Activated CD8-positive, alpha-beta T cell treated with anti-CD3 and anti-CD28 coated beads for 36 hours (primary cell): ENCODE measurements at regions not wholly inside any gene's neighbourhood (a gene's known extent, or its start where the extent isn't known, plus 50 kb on each side); places are given as distances from the start of the nearest gene placed in this dataset.

Experiments used
- ATAC-seq: fragments of 200-7000 bp; cut with Tn5 transposase; one replicate; pipeline ENCODE4 v1.10.0; 2021; ENCODE audit warnings: mild to moderate bottlenecking, moderate library complexity
- CTCF ChIA-PET: fragments of 350-600 bp; sonication (Branson Sonifier 250); formaldehyde crosslinking; loops from one replicate; lab custom pipeline; 2021; ENCODE audit warnings: antibody characterized with exemption; lab: Charles Lee
- POLR2A ChIA-PET: fragments of 350-600 bp; sonication (Branson Sonifier 250); formaldehyde crosslinking; loops from one replicate; lab custom pipeline; 2021; ENCODE audit warnings: antibody characterized with exemption; lab: Charles Lee
- DNase-seq: peaks from one replicate; pipeline ENCODE4 v3.0.0-alpha.2; 2020
- H3K27ac Mint-ChIP-seq: one replicate; pipeline ENCODE4 v1.8.0; 2021; ENCODE audit warnings: mild to moderate bottlenecking, mixed read lengths
- H3K27me3 Mint-ChIP-seq: one replicate; pipeline ENCODE4 v1.8.0; 2021; ENCODE audit warnings: mixed read lengths
- H3K36me3 Mint-ChIP-seq: one replicate; pipeline ENCODE4 v1.8.0; 2021; ENCODE audit warnings: low read depth, mixed read lengths
- H3K4me1 Mint-ChIP-seq: one replicate; pipeline ENCODE4 v1.8.0; 2021; ENCODE audit warnings: low read depth, mixed read lengths
- H3K4me3 Mint-ChIP-seq: one replicate; pipeline ENCODE4 v1.8.0; 2021; ENCODE audit warnings: mild to moderate bottlenecking, moderate library complexity, mixed read lengths
- H3K9me3 Mint-ChIP-seq: one replicate; pipeline ENCODE4 v1.8.0; 2021; ENCODE audit warnings: mixed read lengths
- intact Hi-C: fragments of 100-400 bp; cut with micrococcal nuclease; formaldehyde crosslinking; loops from one replicate; pipeline ENCODE4 v1.10.0; 2022
- TF ChIP-seq, protein P1 (sequence below): fragments of 200-600 bp; IDR thresholded peaks from one replicate; pipeline ENCODE4 v1.8.0; 2022; ENCODE audit warnings: antibody characterized with exemption, mild to moderate bottlenecking

DNA sequence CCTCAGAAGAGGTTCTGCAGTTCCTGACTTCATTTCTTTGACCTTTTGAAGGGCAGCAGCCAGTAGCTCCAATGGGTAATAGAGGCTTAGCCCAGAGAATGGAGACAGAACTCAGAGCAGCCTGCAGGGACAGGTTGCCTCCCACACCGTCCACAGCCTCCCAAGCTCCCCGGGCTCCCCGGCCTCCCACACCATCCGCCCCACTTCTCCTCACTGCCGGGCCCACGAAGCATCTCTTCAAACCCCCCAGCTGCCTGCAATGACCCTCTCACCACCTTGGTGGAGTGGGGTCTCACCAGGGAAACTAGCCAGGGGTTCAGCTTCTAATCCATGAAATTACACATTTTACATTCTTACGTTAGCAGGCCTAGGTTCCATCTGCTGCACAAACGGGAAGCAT, 652.0 kb upstream of the SALL3 start:
- Mint-ChIP-seq H3K9me3 (no peaks in the 10 kb centered on the region), H3K27me3 (no peaks in the 10 kb centered on the region), H3K4me3 (no peak overlapping the region), H3K36me3 (no peaks in the 10 kb centered on the region), H3K27ac (no peak overlapping the region), H3K4me1 (no peaks in the 10 kb centered on the region)
- TF ChIP-seq, protein P1, sequence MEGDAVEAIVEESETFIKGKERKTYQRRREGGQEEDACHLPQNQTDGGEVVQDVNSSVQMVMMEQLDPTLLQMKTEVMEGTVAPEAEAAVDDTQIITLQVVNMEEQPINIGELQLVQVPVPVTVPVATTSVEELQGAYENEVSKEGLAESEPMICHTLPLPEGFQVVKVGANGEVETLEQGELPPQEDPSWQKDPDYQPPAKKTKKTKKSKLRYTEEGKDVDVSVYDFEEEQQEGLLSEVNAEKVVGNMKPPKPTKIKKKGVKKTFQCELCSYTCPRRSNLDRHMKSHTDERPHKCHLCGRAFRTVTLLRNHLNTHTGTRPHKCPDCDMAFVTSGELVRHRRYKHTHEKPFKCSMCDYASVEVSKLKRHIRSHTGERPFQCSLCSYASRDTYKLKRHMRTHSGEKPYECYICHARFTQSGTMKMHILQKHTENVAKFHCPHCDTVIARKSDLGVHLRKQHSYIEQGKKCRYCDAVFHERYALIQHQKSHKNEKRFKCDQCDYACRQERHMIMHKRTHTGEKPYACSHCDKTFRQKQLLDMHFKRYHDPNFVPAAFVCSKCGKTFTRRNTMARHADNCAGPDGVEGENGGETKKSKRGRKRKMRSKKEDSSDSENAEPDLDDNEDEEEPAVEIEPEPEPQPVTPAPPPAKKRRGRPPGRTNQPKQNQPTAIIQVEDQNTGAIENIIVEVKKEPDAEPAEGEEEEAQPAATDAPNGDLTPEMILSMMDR: no peak
- CTCF ChIA-PET: no interaction called here
- intact Hi-C loops: no loop called here
- POLR2A ChIA-PET: no interaction called here
- DNase-seq (no peak), ATAC-seq (no peak)

DNA sequence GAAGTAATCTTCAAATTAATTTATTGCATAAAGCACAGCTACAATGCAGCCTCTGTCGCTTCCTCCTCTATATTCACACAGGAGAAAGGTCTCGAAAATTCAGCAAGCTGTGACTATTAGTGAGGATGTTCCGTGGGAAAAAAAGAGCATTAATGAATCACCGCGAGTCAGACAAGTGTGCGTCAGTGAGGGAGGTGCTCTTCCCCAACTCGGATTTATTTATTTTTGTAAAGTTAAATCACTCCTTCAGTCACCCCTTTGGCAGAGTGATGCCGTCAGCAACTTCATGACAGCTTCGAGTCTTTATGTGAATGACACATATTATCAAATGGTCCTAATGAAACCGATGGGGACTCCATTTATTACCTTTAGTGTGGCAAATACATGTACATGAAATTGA, 648.9 kb upstream of the SALL3 start:
- no peak for ATAC-seq
- no peaks in the 10 kb centered on the region for H3K4me1 Mint-ChIP-seq

DNA sequence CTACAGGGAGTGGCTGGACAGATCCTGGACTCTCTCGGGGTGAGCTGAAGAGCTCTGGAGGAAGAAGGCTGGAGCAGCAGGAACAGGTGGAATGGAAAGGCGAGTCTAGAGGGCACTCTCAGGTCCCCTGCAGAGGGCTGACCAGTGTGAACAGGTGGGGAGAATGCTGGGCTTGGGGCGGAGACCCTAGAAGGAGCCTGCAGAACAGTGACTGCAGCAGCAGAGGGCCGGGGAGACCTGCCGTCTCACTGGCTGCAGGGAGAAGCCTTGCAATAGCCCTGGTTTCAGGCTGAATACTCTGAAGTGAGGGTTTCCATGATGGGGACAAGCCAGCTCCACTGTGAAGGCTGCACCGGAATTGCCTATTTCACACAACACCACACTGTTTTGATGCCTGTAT, 626.7 kb upstream of the SALL3 start:
- H3K27ac Mint-ChIP-seq: no peak overlapping the region
- CTCF ChIA-PET: no interaction called here
- ATAC-seq: no peak

More for the DNA sequence above, 648.9 kb upstream of the SALL3 start:
- Mint-ChIP-seq H3K9me3 (no peaks in the 10 kb centered on the region), H3K4me3 (no peak overlapping the region), H3K27ac (no peak overlapping the region), H3K36me3 (no peaks in the 10 kb centered on the region), H3K27me3 (no peaks in the 10 kb centered on the region)
- TF ChIP-seq, protein P1: no peak
- ChIA-PET POLR2A (no interaction called here), CTCF (no interaction called here)
- intact Hi-C loops: no loop called here
- DNase-seq: no peak

DNA sequence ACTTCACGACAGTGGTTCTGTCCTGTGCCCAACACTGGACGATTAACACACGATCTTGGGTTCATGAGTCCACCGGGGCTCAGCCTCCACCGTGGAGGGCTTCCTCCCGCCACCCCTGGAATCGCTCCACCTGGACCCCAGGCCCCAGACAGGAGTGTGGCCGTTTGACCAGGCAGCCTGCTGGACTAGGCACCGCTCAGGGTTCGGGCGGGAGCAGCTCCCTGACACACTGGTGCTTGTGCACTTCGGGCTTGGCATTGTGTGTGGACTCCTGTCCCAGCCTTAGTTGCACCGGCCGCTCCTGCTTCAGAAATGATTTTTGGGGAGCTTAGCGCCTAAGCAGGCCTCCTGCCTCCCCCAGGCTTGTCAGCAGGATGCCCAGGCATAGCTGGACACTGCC, 617.4 kb upstream of the SALL3 start:
- intact Hi-C loops: no loop called here
- H3K36me3 Mint-ChIP-seq: no peaks in the 10 kb centered on the region
- H3K4me3 Mint-ChIP-seq: no peak overlapping the region
- no peak for ATAC-seq
- ChIA-PET CTCF (no interaction called here), POLR2A (no interaction called here)
- TF ChIP-seq, protein P1: no peak
- H3K27me3 Mint-ChIP-seq: no peaks in the 10 kb centered on the region
- no peak overlapping the region for H3K27ac Mint-ChIP-seq
- no peak for DNase-seq
- H3K9me3 Mint-ChIP-seq: no peaks in the 10 kb centered on the region
- H3K4me1 Mint-ChIP-seq: no peaks in the 10 kb centered on the region

More for the DNA sequence above, 626.7 kb upstream of the SALL3 start:
- no peaks in the 10 kb centered on the region for H3K36me3 Mint-ChIP-seq
- H3K27me3 Mint-ChIP-seq: peaks cover 1% of the 10 kb centered on the region
- no peaks in the 10 kb centered on the region for H3K9me3 Mint-ChIP-seq
- POLR2A ChIA-PET: no interaction called here
- H3K4me3 Mint-ChIP-seq: no peak overlapping the region
- H3K4me1 Mint-ChIP-seq: no peaks in the 10 kb centered on the region
- TF ChIP-seq, protein P1: no peak
- DNase-seq: no peak
- intact Hi-C loops: no loop called here

DNA sequence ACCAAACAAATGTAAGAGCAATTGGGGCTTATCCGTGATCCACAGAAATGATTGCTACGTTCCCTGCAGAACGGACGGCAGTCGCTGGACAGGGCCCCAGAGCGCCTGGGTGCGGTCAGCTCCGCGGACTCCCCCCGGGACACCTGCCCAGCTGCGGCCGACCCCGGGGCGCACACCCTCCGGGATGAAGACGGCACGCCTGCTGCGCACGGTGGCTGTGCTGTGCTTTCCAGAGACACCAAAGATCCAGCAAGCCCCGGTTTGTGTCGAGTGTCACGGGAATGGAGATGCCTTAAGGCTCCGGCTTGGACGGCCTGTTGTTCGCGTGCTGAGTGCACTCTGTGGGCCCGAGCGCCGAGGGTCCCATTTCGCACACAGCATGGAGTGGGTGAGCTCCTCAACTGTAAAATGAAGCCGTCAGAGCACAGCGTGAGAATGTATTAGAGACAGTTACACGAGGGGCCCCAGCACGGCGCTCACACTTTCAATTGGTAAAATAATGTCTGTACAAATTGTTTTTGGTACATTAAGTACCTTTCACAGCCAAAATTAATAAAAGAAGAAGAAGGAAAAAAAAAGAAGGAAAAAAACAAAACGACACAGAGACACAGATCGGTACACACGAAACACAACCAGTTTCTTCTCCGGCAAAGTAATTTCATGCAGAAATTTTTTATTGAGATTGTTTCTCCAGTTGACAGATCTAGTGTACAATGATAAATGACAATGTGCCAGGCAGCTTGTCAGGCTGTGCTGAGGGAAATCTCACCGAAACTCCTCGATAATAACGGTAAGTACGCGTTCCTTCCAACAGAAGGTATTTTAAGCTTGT, 615.8 kb upstream of the SALL3 start:
- ChIA-PET POLR2A (no interaction called here), CTCF (no interaction called here)
- DNase-seq (no peak), ATAC-seq (no peak)
- intact Hi-C loops: no loop called here
- no peaks in the 10 kb centered on the region for H3K4me1 Mint-ChIP-seq
- H3K36me3 Mint-ChIP-seq: no peaks in the 10 kb centered on the region
- no peaks in the 10 kb centered on the region for H3K27me3 Mint-ChIP-seq
- no peak overlapping the region for H3K27ac Mint-ChIP-seq
- no peaks in the 10 kb centered on the region for H3K9me3 Mint-ChIP-seq
- TF ChIP-seq, protein P1: no peak
- H3K4me3 Mint-ChIP-seq: no peak overlapping the region
